ENCODE measurements at regions not wholly inside any gene's neighbourhood (a gene's known extent, or its start where the extent isn't known, plus 50 kb on each side); places are given as distances from the start of the nearest gene placed in this dataset.

DNA sequence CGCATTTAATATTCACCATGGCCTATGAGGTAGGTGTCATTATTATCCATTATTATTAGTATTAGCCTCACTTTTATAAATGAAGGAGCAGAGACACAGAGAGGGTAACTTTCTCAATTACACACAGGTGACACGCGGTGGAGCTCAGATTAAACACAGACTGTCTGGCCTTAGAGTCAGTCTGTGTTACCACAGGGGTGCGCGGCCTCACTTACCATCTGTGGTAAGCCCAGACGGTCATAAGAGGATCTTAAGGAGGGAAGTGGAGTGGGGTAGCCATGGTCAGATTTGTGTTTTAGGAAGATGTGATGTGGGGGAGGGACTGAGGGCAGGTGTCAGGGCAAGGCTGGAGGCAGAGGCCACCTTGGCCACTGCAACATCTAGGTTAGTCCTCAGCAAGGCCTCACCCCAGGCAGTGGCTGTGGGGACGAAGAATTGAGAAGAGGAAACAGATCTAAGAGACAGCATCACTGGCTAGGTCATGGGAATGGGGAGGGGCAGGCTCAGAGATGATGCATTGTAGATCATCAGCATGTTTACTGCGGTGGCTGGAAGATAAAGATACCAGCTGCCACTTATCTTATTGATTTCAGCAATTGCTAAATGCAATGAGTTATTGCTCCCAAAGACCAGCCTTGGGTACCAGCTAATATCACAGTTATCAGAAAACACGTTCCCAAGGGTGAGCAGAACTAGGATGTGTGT is 67.1 kb downstream of the SERPINA3 start:
- no peak overlapping the region for H3K4me3 ChIP-seq (ENCODE audit: low read depth, low read length)
- H3K27ac ChIP-seq (ENCODE audit: extremely low read depth, low read depth, low read length): no peak overlapping the region
- POLR2A ChIA-PET: no interaction called here
- TF ChIP-seq ZBTB1 (tag by site-specific recombination; IDR thresholded peaks at IDR 0.05) (no peak), ZNF416 (tag by site-specific recombination; IDR thresholded peaks at IDR 0.05) (no peak), GLIS1 (tag by site-specific recombination; IDR thresholded peaks at IDR 0.05) (no peak), ZNF2 (tag by site-specific recombination; IDR thresholded peaks at IDR 0.05) (no peak), HOXD13 (CRISPR knock-in tag; IDR thresholded peaks at IDR 0.05; ENCODE audit: borderline replicate concordance) (no peak), ZNF423 (tag by site-specific recombination; IDR thresholded peaks at IDR 0.05) (no peak)
- H3K36me3 ChIP-seq (ENCODE audit: control insufficient read depth in 2 of 2, insufficient read depth in 1 of 2, low read length in 2 of 2): no peaks in the 10 kb centered on the region
- no peaks in the 10 kb centered on the region for H3K4me1 ChIP-seq (ENCODE audit: control insufficient read depth, insufficient read depth, low read length)
- no peaks in the 10 kb centered on the region for H3K9me3 ChIP-seq (ENCODE audit: control insufficient read depth, insufficient read depth, low read depth, low read length)
- CTCF ChIA-PET: interaction anchor here (0.6 to 1.2 kb wide), 2 partner anchors 69 to 245 kb away, joined by 3 read pairs; no protein-coding TSS in a partner anchor

- no peak overlapping the region for H3K4me3 ChIP-seq (ENCODE audit: low read depth, low read length)
- TF ChIP-seq ZIC2 (tag by site-specific recombination; IDR thresholded peaks at IDR 0.05) (no peak), INSM2 (tag by site-specific recombination; IDR thresholded peaks at IDR 0.05) (no peak), ZNF311 (tag by site-specific recombination; IDR thresholded peaks at IDR 0.05; ENCODE audit: borderline replicate concordance) (no peak)
- H3K27ac ChIP-seq (ENCODE audit: extremely low read depth, low read depth, low read length): no peak overlapping the region
- POLR2A ChIA-PET: no interaction called here
- H3K36me3 ChIP-seq (ENCODE audit: control insufficient read depth in 2 of 2, insufficient read depth in 1 of 2, low read length in 2 of 2): no peaks in the 10 kb centered on the region
- no peaks in the 10 kb centered on the region for H3K9me3 ChIP-seq (ENCODE audit: control insufficient read depth, insufficient read depth, low read depth, low read length)
- H3K4me1 ChIP-seq (ENCODE audit: control insufficient read depth, insufficient read depth, low read length): no peaks in the 10 kb centered on the region
- CTCF ChIA-PET: interaction anchor here (0.8 to 1.2 kb wide), 2 partner anchors 15 to 244 kb away, joined by 3 to 6 read pairs; no protein-coding TSS in a partner anchor
Measured at GRCh38 chr14:94677747-94678146, 65.6 kb downstream of the SERPINA3 start.

- ChIA-PET POLR2A (no interaction called here), CTCF (interaction anchor here (0.8 kb wide), 1 partner anchor 15 kb away, joined by 3 read pairs; no protein-coding TSS in a partner anchor)
- no peak overlapping the region for H3K4me3 ChIP-seq (ENCODE audit: low read depth, low read length)
- TF ChIP-seq ZNF169 (tag by site-specific recombination; IDR thresholded peaks at IDR 0.05) (no peak), ZNF664 (tag by site-specific recombination; IDR thresholded peaks at IDR 0.05) (no peak), CTCF (tag by site-specific recombination; IDR thresholded peaks at IDR 0.05) (no peak), ZNF701 (tag by site-specific recombination; IDR thresholded peaks at IDR 0.05) (no peak), ZNF623 (tag by site-specific recombination; IDR thresholded peaks at IDR 0.05) (no peak)
- H3K9me3 ChIP-seq (ENCODE audit: control insufficient read depth, insufficient read depth, low read depth, low read length): no peaks in the 10 kb centered on the region
- H3K27ac ChIP-seq (ENCODE audit: extremely low read depth, low read depth, low read length): no peak overlapping the region
- H3K4me1 ChIP-seq (ENCODE audit: control insufficient read depth, insufficient read depth, low read length): no peaks in the 10 kb centered on the region
- H3K36me3 ChIP-seq (ENCODE audit: control insufficient read depth in 2 of 2, insufficient read depth in 1 of 2, low read length in 2 of 2): no peaks in the 10 kb centered on the region
Measured at GRCh38 chr14:94677213-94677612, 65.0 kb downstream of the SERPINA3 start.

DNA sequence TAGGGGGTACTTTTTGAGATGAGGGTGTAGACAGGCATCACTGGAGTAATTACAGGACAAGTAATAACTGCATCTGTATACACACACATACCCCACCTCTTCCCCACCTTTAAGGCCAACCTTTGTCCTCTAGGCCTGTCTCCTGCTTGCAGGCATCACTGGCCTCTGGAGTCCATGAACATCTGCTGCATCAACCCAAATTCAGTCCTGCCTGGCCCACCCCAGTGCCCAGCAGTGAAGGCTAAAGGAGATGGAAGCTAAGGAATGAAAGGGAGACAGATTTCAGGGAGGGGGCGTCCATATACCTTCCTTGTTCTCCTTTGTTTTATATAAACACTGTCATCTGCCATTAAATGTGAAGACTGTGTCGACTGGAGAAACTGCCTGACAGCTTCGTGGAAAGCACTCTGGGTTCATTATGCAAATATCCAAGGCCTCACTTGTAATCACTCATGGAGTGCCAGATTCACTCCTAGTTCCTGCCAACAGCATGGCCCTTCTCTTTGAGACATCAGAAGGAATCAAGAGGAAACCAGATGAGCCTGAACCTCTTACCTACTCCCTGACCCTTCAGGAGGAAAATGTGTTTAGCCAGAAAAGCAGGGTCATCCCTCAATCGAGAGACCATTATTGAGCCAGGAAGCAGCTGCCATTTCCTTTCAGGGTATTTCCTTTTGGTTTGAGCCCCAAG is 64.4 kb downstream of the SERPINA3 start:
- Histone ChIP-seq H3K4me3 (ENCODE audit: low read depth, low read length) (no peak overlapping the region), H3K27ac (ENCODE audit: extremely low read depth, low read depth, low read length) (no peak overlapping the region), H3K36me3 (ENCODE audit: control insufficient read depth in 2 of 2, insufficient read depth in 1 of 2, low read length in 2 of 2) (no peaks in the 10 kb centered on the region), H3K4me1 (ENCODE audit: control insufficient read depth, insufficient read depth, low read length) (no peaks in the 10 kb centered on the region), H3K9me3 (ENCODE audit: control insufficient read depth, insufficient read depth, low read depth, low read length) (no peaks in the 10 kb centered on the region)
- CTCF ChIA-PET: interaction anchor here (0.8 kb wide), 1 partner anchor 14 kb away, joined by 3 read pairs; no protein-coding TSS in a partner anchor
- POLR2A ChIA-PET: no interaction called here
- no peak for TF ChIP-seq ZEB2 (tag by site-specific recombination; IDR thresholded peaks at IDR 0.05)
- no peak for TF ChIP-seq ZNF704 (tag by site-specific recombination; IDR thresholded peaks at IDR 0.05)
- no peak for TF ChIP-seq ZNF426 (tag by site-specific recombination; IDR thresholded peaks at IDR 0.05)
- TF ChIP-seq ZNF555 (tag by site-specific recombination; conservative IDR thresholded peaks at IDR 0.05): no peak
- no peak for TF ChIP-seq KLF17 (tag by site-specific recombination; IDR thresholded peaks at IDR 0.05)
- no peak for TF ChIP-seq SCRT1 (tag by site-specific recombination; IDR thresholded peaks at IDR 0.05; ENCODE audit: borderline replicate concordance)
- TF ChIP-seq ZSCAN16 (tag by site-specific recombination; IDR thresholded peaks at IDR 0.05): no peak
- no peak for TF ChIP-seq ZNF114 (tag by site-specific recombination; IDR thresholded peaks at IDR 0.05)

Measured in HEK293 (cell line).